HEK293 (cell line): ENCODE measurements at regions not wholly inside any gene's neighbourhood (a gene's known extent, or its start where the extent isn't known, plus 50 kb on each side); places are given as distances from the start of the nearest gene placed in this dataset.

Experiments used
- CTCF ChIA-PET: fragments of 350-600 bp; formaldehyde crosslinking; extraction: SDS; loops from one replicate; lab custom pipeline; 2021; ENCODE audit warnings: antibody characterized with exemption; lab: Yijun Ruan, JAX
- POLR2A ChIA-PET: fragments of 300-600 bp; formaldehyde crosslinking; extraction: SDS; loops from one replicate; lab custom pipeline; 2020; ENCODE audit warnings: antibody characterized with exemption, inconsistent platforms; lab: Yijun Ruan, JAX
- H3K27ac ChIP-seq: fragments of 200-500 bp; sonication (Bioruptor generic); 2 replicates; pipeline ENCODE4 v1.5.1; 2014; ENCODE audit warnings: low read depth, low read length, control low read depth, inconsistent platforms; ENCODE audit errors: extremely low read depth
- H3K36me3 ChIP-seq, 2 experiments: fragments of 200-500 bp in 1 of 2; sonication (Bioruptor generic) in 1 of 2; 1 replicate in 1 of 2; 2 replicates in 1 of 2; pipeline ENCODE4 v1.5.1; 2014 to 2017; ENCODE audit warnings: inconsistent platforms in 2 of 2, low read length in 2 of 2; ENCODE audit not compliant: control insufficient read depth in 2 of 2, insufficient read depth in 1 of 2
- H3K4me1 ChIP-seq: fragments of 200-500 bp; sonication (Bioruptor generic); 2 replicates; pipeline ENCODE4 v1.5.1; 2014; ENCODE audit warnings: mild to moderate bottlenecking, low read length, inconsistent platforms; ENCODE audit not compliant: control insufficient read depth, insufficient read depth
- H3K4me3 ChIP-seq: 2 replicates; pipeline ENCODE4 v1.5.1; 2011; ENCODE audit warnings: low read depth, mild to moderate bottlenecking, control low read depth, low read length, moderate library complexity
- H3K9me3 ChIP-seq: fragments of 200-500 bp; sonication (Bioruptor generic); 2 replicates; pipeline ENCODE4 v1.5.1; 2014; ENCODE audit warnings: low read depth, low read length, inconsistent platforms; ENCODE audit not compliant: control insufficient read depth, insufficient read depth
- HOXA7 ChIP-seq: sonication (generic); formaldehyde crosslinking; IDR thresholded peaks from 2 replicates; pipeline ENCODE4 v1.8.1; 2022; ENCODE audit warnings: missing genetic modification reagents, borderline replicate concordance
- KLF16 ChIP-seq: fragments of 450-650 bp; formaldehyde crosslinking; IDR thresholded peaks from 2 replicates; pipeline ENCODE4 v1.5.1; 2017; ENCODE audit warnings: missing biosample characterization, missing genetic modification characterization
- OVOL3 ChIP-seq: fragments of 450-650 bp; formaldehyde crosslinking; IDR thresholded peaks from 2 replicates; pipeline ENCODE4 v1.5.1; 2016; ENCODE audit warnings: missing biosample characterization, missing genetic modification characterization
- YY2 ChIP-seq: fragments of 450-650 bp; formaldehyde crosslinking; IDR thresholded peaks from 2 replicates; pipeline ENCODE4 v1.5.1; 2016; ENCODE audit warnings: missing biosample characterization, missing genetic modification characterization
- ZBTB17 ChIP-seq: fragments of 450-650 bp; formaldehyde crosslinking; IDR thresholded peaks from 2 replicates; pipeline ENCODE4 v1.5.1; 2016; ENCODE audit warnings: missing biosample characterization, missing genetic modification characterization
- ZNF10 ChIP-seq: fragments of 450-650 bp; formaldehyde crosslinking; IDR thresholded peaks from 2 replicates; pipeline ENCODE4 v1.5.1; 2017; ENCODE audit warnings: missing biosample characterization, missing genetic modification characterization
- ZNF211 ChIP-seq: fragments of 450-650 bp; formaldehyde crosslinking; IDR thresholded peaks from 2 replicates; pipeline ENCODE4 v1.5.1; 2016; ENCODE audit warnings: low read depth, missing biosample characterization, missing genetic modification characterization
- ZNF248 ChIP-seq: fragments of 450-650 bp; formaldehyde crosslinking; IDR thresholded peaks from 2 replicates; pipeline ENCODE4 v1.5.1; 2017; ENCODE audit warnings: missing biosample characterization, missing genetic modification characterization
- ZNF510 ChIP-seq: fragments of 450-650 bp; formaldehyde crosslinking; IDR thresholded peaks from 2 replicates; pipeline ENCODE4 v1.5.1; 2018; ENCODE audit warnings: mild to moderate bottlenecking, missing genetic modification characterization, missing biosample characterization; ENCODE audit not compliant: insufficient replicate concordance
- ZNF529 ChIP-seq: fragments of 450-650 bp; formaldehyde crosslinking; IDR thresholded peaks from 2 replicates; pipeline ENCODE4 v1.5.1; 2017; ENCODE audit warnings: missing genetic modification characterization, missing biosample characterization; ENCODE audit not compliant: insufficient replicate concordance
- ZNF596 ChIP-seq: fragments of 450-650 bp; IDR thresholded peaks from 2 replicates; pipeline ENCODE4 v1.5.0; 2018; ENCODE audit warnings: missing biosample characterization, mild to moderate bottlenecking, missing genetic modification characterization, moderate library complexity
- ZNF629 ChIP-seq: fragments of 450-650 bp; formaldehyde crosslinking; IDR thresholded peaks from 2 replicates; pipeline ENCODE4 v1.5.1; 2017; ENCODE audit warnings: missing biosample characterization, missing genetic modification characterization
- ZNF654 ChIP-seq: fragments of 450-650 bp; formaldehyde crosslinking; IDR thresholded peaks from 2 replicates; pipeline ENCODE4 v1.5.1; 2016; ENCODE audit warnings: low read depth, missing biosample characterization, missing genetic modification characterization
- ZNF670 ChIP-seq: fragments of 450-650 bp; formaldehyde crosslinking; IDR thresholded peaks from 2 replicates; pipeline ENCODE4 v1.5.1; 2016; ENCODE audit warnings: missing biosample characterization, missing genetic modification characterization, low read depth
- ZNF677 ChIP-seq: fragments of 450-650 bp; IDR thresholded peaks from 2 replicates; pipeline ENCODE4 v1.5.0; 2018; ENCODE audit warnings: missing biosample characterization, mild to moderate bottlenecking, missing genetic modification characterization, moderate library complexity
- ZNF701 ChIP-seq: fragments of 450-650 bp; formaldehyde crosslinking; IDR thresholded peaks from 2 replicates; pipeline ENCODE4 v1.5.1; 2016; ENCODE audit warnings: missing biosample characterization, missing genetic modification characterization
- TF ChIP-seq, protein P1 (sequence below): fragments of 450-650 bp; formaldehyde crosslinking; IDR thresholded peaks from 2 replicates; pipeline ENCODE4 v1.5.1; 2016; ENCODE audit warnings: missing biosample characterization, missing genetic modification characterization, borderline replicate concordance
- TF ChIP-seq, protein P2 (sequence below): fragments of 450-650 bp; formaldehyde crosslinking; conservative IDR thresholded peaks from 2 replicates; pipeline ENCODE4 v1.5.1; 2016; ENCODE audit warnings: low read depth, missing biosample characterization, missing genetic modification characterization
- TF ChIP-seq, protein P3 (sequence below): fragments of 450-650 bp; formaldehyde crosslinking; IDR thresholded peaks from 2 replicates; pipeline ENCODE4 v1.5.1; 2016; ENCODE audit warnings: missing biosample characterization, missing genetic modification characterization

DNA sequence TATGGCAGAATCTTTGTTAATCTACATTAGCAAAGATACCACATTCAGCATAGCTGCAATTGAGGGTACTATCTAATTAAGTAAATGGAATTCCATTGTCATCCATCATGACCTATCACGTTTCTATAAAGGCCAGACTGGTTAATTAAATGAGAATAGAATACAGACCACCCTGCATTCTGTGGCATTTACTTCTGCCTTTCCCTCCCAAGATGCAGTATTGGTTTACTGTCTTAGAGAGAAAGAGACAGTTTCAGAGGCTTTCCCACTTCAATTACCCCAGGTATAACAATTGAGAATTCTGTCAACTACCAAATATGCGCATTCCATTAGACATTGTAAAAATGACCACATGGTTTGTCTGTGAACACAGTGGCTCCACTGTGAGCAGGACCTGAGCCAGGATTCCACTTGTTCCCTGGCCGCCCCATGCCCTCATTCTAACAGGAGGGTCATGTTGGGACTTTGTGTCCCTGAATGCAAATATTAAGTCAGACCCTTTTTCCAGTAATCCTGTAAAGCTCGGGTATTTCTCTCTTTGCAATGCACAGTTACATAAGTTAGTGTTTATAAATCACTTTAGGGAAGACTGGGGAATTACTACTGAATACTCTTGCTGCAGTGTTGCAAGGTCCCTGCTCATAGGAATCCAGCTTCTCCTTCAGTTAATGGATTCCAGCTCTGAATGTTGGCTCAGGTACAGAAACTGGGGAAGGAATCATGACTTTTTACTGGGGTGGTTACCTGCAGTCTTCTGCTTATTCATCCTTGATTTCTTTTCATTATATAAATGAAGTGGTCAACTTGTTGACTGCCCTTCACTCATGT is 261.0 kb downstream of the PDGFC start:
- ChIA-PET CTCF (no interaction called here), POLR2A (no interaction called here)
- H3K4me1 ChIP-seq = no peaks in the 10 kb centered on the region
- no peaks in the 10 kb centered on the region for H3K9me3 ChIP-seq
- no peak overlapping the region for H3K4me3 ChIP-seq
- no peak for TF ChIP-seq ZNF510 (tag by site-specific recombination)
- TF ChIP-seq, protein P1, sequence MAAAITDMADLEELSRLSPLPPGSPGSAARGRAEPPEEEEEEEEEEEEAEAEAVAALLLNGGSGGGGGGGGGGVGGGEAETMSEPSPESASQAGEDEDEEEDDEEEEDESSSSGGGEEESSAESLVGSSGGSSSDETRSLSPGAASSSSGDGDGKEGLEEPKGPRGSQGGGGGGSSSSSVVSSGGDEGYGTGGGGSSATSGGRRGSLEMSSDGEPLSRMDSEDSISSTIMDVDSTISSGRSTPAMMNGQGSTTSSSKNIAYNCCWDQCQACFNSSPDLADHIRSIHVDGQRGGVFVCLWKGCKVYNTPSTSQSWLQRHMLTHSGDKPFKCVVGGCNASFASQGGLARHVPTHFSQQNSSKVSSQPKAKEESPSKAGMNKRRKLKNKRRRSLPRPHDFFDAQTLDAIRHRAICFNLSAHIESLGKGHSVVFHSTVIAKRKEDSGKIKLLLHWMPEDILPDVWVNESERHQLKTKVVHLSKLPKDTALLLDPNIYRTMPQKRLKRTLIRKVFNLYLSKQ = no peak
- no peak for TF ChIP-seq ZBTB17 (tag by site-specific recombination)
- TF ChIP-seq HOXA7 (CRISPR knock-in tag) = no peak
- no peak for TF ChIP-seq ZNF670 (tag by site-specific recombination)
- TF ChIP-seq, protein P2, sequence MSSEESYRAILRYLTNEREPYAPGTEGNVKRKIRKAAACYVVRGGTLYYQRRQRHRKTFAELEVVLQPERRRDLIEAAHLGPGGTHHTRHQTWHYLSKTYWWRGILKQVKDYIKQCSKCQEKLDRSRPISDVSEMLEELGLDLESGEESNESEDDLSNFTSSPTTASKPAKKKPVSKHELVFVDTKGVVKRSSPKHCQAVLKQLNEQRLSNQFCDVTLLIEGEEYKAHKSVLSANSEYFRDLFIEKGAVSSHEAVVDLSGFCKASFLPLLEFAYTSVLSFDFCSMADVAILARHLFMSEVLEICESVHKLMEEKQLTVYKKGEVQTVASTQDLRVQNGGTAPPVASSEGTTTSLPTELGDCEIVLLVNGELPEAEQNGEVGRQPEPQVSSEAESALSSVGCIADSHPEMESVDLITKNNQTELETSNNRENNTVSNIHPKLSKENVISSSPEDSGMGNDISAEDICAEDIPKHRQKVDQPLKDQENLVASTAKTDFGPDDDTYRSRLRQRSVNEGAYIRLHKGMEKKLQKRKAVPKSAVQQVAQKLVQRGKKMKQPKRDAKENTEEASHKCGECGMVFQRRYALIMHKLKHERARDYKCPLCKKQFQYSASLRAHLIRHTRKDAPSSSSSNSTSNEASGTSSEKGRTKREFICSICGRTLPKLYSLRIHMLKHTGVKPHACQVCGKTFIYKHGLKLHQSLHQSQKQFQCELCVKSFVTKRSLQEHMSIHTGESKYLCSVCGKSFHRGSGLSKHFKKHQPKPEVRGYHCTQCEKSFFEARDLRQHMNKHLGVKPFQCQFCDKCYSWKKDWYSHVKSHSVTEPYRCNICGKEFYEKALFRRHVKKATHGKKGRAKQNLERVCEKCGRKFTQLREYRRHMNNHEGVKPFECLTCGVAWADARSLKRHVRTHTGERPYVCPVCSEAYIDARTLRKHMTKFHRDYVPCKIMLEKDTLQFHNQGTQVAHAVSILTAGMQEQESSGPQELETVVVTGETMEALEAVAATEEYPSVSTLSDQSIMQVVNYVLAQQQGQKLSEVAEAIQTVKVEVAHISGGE = no peak
- no peak for TF ChIP-seq YY2 (tag by site-specific recombination)
- TF ChIP-seq ZNF629 (tag by site-specific recombination) = no peak
- TF ChIP-seq ZNF677 (tag by site-specific recombination) = no peak
- TF ChIP-seq KLF16 (tag by site-specific recombination) = no peak
- TF ChIP-seq ZNF654 (tag by site-specific recombination) = no peak
- H3K36me3 ChIP-seq = no peaks in the 10 kb centered on the region
- H3K27ac ChIP-seq = no peak overlapping the region

DNA sequence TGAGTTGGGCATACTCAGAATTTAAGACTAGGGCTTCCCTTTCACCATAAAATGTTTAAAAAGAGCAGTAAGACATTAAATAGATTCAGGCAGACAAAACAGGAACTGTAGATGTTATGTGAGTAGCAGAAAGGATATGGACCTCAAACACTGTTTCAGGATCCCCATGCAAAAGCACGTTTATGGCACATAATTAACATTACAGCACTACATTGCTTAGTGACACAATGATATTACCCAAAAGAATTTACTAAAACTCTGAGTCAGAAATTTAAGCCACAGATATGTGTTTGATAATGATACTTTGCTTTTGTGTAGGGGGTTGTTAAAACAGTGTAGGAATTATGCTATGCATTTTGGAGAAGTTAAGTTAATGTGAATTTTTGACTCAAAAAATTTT is 266.3 kb downstream of the PDGFC start:
- H3K4me3 ChIP-seq = no peak overlapping the region
- POLR2A ChIA-PET = no interaction called here
- H3K27ac ChIP-seq = no peak overlapping the region
- TF ChIP-seq ZNF248 (tag by site-specific recombination) = no peak
- no peak for TF ChIP-seq ZNF701
- no peak for TF ChIP-seq OVOL3 (tag by site-specific recombination)
- TF ChIP-seq ZNF10 (tag by site-specific recombination) = no peak
- TF ChIP-seq, protein P3, sequence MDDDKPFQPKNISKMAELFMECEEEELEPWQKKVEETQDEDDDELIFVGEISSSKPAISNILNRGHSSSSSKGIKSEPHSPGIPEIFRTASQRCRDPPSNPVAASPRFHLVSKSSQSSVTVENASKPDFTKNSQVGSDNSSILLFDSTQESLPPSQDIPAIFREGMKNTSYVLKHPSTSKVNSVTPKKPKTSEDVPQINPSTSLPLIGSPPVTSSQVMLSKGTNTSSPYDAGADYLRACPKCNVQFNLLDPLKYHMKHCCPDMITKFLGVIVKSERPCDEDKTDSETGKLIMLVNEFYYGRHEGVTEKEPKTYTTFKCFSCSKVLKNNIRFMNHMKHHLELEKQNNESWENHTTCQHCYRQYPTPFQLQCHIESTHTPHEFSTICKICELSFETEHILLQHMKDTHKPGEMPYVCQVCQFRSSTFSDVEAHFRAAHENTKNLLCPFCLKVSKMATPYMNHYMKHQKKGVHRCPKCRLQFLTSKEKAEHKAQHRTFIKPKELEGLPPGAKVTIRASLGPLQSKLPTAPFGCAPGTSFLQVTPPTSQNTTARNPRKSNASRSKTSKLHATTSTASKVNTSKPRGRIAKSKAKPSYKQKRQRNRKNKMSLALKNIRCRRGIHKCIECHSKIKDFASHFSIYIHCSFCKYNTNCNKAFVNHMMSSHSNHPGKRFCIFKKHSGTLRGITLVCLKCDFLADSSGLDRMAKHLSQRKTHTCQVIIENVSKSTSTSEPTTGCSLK (tag by site-specific recombination) = no peak
- TF ChIP-seq ZNF211 (tag by site-specific recombination) = no peak
- no peak for TF ChIP-seq ZNF596
- TF ChIP-seq ZNF629 (tag by site-specific recombination) = no peak
- no peak for TF ChIP-seq ZNF529 (tag by site-specific recombination)
- H3K9me3 ChIP-seq = no peaks in the 10 kb centered on the region
- CTCF ChIA-PET = no interaction called here
- H3K36me3 ChIP-seq = no peaks in the 10 kb centered on the region
- no peaks in the 10 kb centered on the region for H3K4me1 ChIP-seq
